BE2C (cell line): ENCODE measurements at regions not wholly inside any gene's neighbourhood (a gene's known extent, or its start where the extent isn't known, plus 50 kb on each side); places are given as distances from the start of the nearest gene placed in this dataset.
A peak's percentile ranks its signal among the peaks of the same experiment; 100 is the strongest.

Source experiments
- DNase-seq: peaks from one replicate; pipeline ENCODE4 v3.0.0-alpha.2; 2020
- H3K27me3 ChIP-seq: fragments of 250-450 bp; sonication (Bioruptor Pico); 2 replicates; pipeline ENCODE4 v1.5.1; 2020; ENCODE audit warnings: mild to moderate bottlenecking
- H3K36me3 ChIP-seq: fragments of 250-450 bp; sonication (Bioruptor Pico); 2 replicates; pipeline ENCODE4 v1.5.1; 2020; ENCODE audit warnings: mild to moderate bottlenecking
- H3K4me1 ChIP-seq: fragments of 250-450 bp; sonication (Bioruptor Pico); 2 replicates; pipeline ENCODE4 v1.5.1; 2020
- H3K4me3 ChIP-seq: 2 replicates; pipeline ENCODE4 v1.5.1; 2011; ENCODE audit warnings: low read depth, low read length
- H3K9me3 ChIP-seq: fragments of 250-450 bp; sonication (Bioruptor Pico); 2 replicates; pipeline ENCODE4 v1.5.1; 2020
- TF ChIP-seq, protein P1 (sequence below): IDR thresholded peaks from 2 replicates; pipeline ENCODE4 v1.5.1; 2012; ENCODE audit warnings: mild to moderate bottlenecking, low read depth, low read length

DNA sequence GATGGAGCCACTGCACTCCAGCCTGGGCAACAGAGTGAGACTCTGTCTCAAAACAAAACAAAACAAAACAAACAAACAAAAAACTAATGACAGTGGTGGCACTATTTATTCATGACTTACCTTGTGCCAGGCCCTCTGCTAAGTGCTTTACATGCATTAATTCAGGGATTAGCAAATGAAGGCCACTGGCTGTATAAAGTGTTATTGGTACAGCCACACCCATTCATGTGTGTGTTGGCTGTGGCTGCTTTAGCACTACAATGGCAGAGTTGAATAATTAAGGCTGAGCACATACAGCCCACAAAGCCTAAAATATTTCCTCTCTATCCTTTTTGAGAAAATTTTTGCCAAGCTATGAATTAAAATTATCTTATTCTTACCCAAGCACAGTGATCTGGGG lies 531.8 kb upstream of the CDH5 start:
- Histone ChIP-seq H3K4me3 (no peak overlapping the region), H3K9me3 (no peaks in the 10 kb centered on the region), H3K4me1 (peaks cover 10% of the 10 kb centered on the region), H3K36me3 (no peaks in the 10 kb centered on the region), H3K27me3 (no peaks in the 10 kb centered on the region)
- DNase-seq, result no peak
- TF ChIP-seq, protein P1, sequence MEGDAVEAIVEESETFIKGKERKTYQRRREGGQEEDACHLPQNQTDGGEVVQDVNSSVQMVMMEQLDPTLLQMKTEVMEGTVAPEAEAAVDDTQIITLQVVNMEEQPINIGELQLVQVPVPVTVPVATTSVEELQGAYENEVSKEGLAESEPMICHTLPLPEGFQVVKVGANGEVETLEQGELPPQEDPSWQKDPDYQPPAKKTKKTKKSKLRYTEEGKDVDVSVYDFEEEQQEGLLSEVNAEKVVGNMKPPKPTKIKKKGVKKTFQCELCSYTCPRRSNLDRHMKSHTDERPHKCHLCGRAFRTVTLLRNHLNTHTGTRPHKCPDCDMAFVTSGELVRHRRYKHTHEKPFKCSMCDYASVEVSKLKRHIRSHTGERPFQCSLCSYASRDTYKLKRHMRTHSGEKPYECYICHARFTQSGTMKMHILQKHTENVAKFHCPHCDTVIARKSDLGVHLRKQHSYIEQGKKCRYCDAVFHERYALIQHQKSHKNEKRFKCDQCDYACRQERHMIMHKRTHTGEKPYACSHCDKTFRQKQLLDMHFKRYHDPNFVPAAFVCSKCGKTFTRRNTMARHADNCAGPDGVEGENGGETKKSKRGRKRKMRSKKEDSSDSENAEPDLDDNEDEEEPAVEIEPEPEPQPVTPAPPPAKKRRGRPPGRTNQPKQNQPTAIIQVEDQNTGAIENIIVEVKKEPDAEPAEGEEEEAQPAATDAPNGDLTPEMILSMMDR, result no peak

GRCh38 chr16:65833171-65833871 lies 533.2 kb upstream of the CDH5 start:
- peaks cover 11% of the 10 kb centered on the region for H3K4me1 ChIP-seq
- no peak overlapping the region for H3K4me3 ChIP-seq
- H3K27me3 ChIP-seq, result no peaks in the 10 kb centered on the region
- H3K36me3 ChIP-seq, result no peaks in the 10 kb centered on the region
- DNase-seq, result peak; percentile 57
- no peaks in the 10 kb centered on the region for H3K9me3 ChIP-seq
- TF ChIP-seq, protein P1, result no peak

- Histone ChIP-seq H3K36me3 (no peaks in the 10 kb centered on the region), H3K4me3 (no peak overlapping the region), H3K4me1 (peaks cover 13% of the 10 kb centered on the region), H3K9me3 (no peaks in the 10 kb centered on the region), H3K27me3 (no peaks in the 10 kb centered on the region)
- peak; percentile 51 for DNase-seq
- TF ChIP-seq, protein P1, result no peak
These were observed 533.8 kb upstream of the CDH5 start for GRCh38 chr16:65832679-65833078.

DNA sequence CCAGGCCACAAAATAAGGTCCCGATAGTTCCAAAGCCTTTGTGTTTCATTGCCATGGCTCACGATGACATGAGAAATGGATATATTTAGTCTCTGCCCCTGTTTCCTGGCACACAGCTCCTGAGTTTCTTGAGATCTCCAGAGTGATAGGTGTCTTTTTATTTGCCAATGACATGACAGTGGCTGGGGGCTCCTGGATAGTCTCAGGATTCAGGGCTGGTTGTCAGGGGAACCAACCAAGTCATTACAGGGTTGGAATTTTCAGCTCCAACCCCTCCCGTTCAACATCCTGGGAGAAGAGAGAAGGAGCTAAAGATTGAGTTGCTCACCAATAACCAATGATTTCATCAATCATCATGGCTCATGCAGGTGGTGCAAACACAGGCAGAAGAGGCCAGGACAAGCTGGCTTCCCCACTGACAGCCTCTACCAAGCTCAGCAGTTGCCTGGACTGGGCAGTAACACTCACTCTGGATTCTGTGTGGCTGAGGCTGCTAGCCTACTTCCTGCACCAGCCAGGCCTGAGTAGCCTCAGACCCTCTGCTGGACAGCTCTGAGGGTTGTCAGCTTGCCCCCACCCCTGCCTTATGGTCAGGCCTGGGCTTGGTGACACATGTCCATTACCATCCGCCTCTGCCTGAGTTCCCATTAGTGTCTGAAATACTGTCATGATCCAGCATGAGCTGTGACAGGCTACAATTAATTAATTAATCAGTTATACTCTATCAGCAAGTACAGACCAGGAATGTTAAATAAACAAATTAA lies 534.4 kb upstream of the CDH5 start:
- TF ChIP-seq, protein P1, result no peak
- peak; percentile 75 for DNase-seq
- Histone ChIP-seq H3K36me3 (no peaks in the 10 kb centered on the region), H3K9me3 (no peaks in the 10 kb centered on the region), H3K4me3 (no peak overlapping the region), H3K27me3 (no peaks in the 10 kb centered on the region), H3K4me1 (peaks cover 13% of the 10 kb centered on the region)

- Histone ChIP-seq H3K4me1 (peaks cover 13% of the 10 kb centered on the region), H3K4me3 (no peak overlapping the region), H3K27me3 (no peaks in the 10 kb centered on the region), H3K9me3 (no peaks in the 10 kb centered on the region), H3K36me3 (no peaks in the 10 kb centered on the region)
- TF ChIP-seq, protein P1, result no peak
- DNase-seq, result no peak
These were observed 537.4 kb upstream of the CDH5 start for GRCh38 chr16:65829076-65829475.

- Histone ChIP-seq H3K36me3 (no peaks in the 10 kb centered on the region), H3K4me3 (no peak overlapping the region), H3K4me1 (peaks cover 13% of the 10 kb centered on the region), H3K9me3 (no peaks in the 10 kb centered on the region), H3K27me3 (no peaks in the 10 kb centered on the region)
- DNase-seq, result no peak
- TF ChIP-seq, protein P1, result no peak
These were observed 538.2 kb upstream of the CDH5 start for GRCh38 chr16:65828296-65828695.
